WTC11 (cell line): ENCODE measurements at regions not wholly inside any gene's neighbourhood (a gene's known extent, or its start where the extent isn't known, plus 50 kb on each side); places are given as distances from the start of the nearest gene placed in this dataset.

Experiments
- ATAC-seq: fragments of 200-7000 bp; cut with Tn5 transposase; 2 replicates; pipeline ENCODE4 v1.10.0; 2021; ENCODE audit warnings: mild to moderate bottlenecking, moderate library complexity
- CTCF ChIA-PET: fragments of 300-600 bp; sonication (Branson Sonifier 250); formaldehyde crosslinking; loops from one replicate; lab custom pipeline; 2021; ENCODE audit warnings: antibody characterized with exemption; lab: Charles Lee
- POLR2A ChIA-PET: fragments of 350-600 bp; sonication (Branson Sonifier 250); formaldehyde crosslinking; loops from one replicate; lab custom pipeline; 2021; ENCODE audit warnings: antibody characterized with exemption; lab: Charles Lee
- DNase-seq: peaks from one replicate; pipeline ENCODE4 v3.0.0; 2021; ENCODE audit warnings: low spot score
- H3K27ac Mint-ChIP-seq: 2 replicates; pipeline ENCODE4 v1.8.0; 2021; ENCODE audit warnings: mixed read lengths
- H3K27me3 Mint-ChIP-seq: 2 replicates; pipeline ENCODE4 v1.8.0; 2021; ENCODE audit warnings: low read depth, mild to moderate bottlenecking, moderate library complexity, mixed read lengths
- H3K36me3 Mint-ChIP-seq: 2 replicates; pipeline ENCODE4 v1.8.0; 2021; ENCODE audit warnings: mixed read lengths
- H3K4me1 Mint-ChIP-seq: 2 replicates; pipeline ENCODE4 v1.8.0; 2022; ENCODE audit warnings: mixed read lengths
- H3K4me3 Mint-ChIP-seq: 2 replicates; pipeline ENCODE4 v1.8.0; 2021; ENCODE audit warnings: mild to moderate bottlenecking, moderate library complexity, mixed read lengths
- H3K9me3 Mint-ChIP-seq: 2 replicates; pipeline ENCODE4 v1.8.0; 2021; ENCODE audit warnings: mixed read lengths
- CBFB ChIP-seq: sonication (generic); formaldehyde crosslinking; IDR thresholded peaks from 2 replicates; pipeline ENCODE4 v1.8.1; 2022; ENCODE audit warnings: mild to moderate bottlenecking, low read depth, missing genetic modification reagents
- CREB1 ChIP-seq: sonication (generic); formaldehyde crosslinking; IDR thresholded peaks from 2 replicates; pipeline ENCODE4 v1.8.0; 2023; ENCODE audit warnings: mild to moderate bottlenecking, missing genetic modification reagents
- EMX1 ChIP-seq: fragments of 250-450 bp; sonication (Bioruptor Pico); IDR thresholded peaks from 2 replicates; pipeline ENCODE4 v1.8.0; 2021; ENCODE audit warnings: mild to moderate bottlenecking
- ETV6 ChIP-seq: sonication (generic); formaldehyde crosslinking; IDR thresholded peaks from 2 replicates; pipeline ENCODE4 v1.8.1; 2022; ENCODE audit warnings: mild to moderate bottlenecking, missing genetic modification reagents
- GABPB1 ChIP-seq: sonication (generic); formaldehyde crosslinking; IDR thresholded peaks from 2 replicates; pipeline ENCODE4 v1.8.1; 2023; ENCODE audit warnings: mild to moderate bottlenecking, missing genetic modification reagents
- GTF2I ChIP-seq: fragments of 250-450 bp; sonication (Bioruptor Pico); conservative IDR thresholded peaks from 2 replicates; pipeline ENCODE4 v1.4.0; 2021; ENCODE audit warnings: mild to moderate bottlenecking
- NFYB ChIP-seq: sonication (generic); formaldehyde crosslinking; conservative IDR thresholded peaks from 2 replicates; pipeline ENCODE4 v1.8.0; 2022; ENCODE audit warnings: low read depth, missing genetic modification reagents
- PRDM15 ChIP-seq: sonication (generic); formaldehyde crosslinking; IDR thresholded peaks from 2 replicates; pipeline ENCODE4 v1.8.0; 2022; ENCODE audit warnings: missing genetic modification reagents
- RORB ChIP-seq: fragments of 250-450 bp; sonication (Bioruptor Pico); IDR thresholded peaks from 2 replicates; pipeline ENCODE4 v1.9.0; 2021; ENCODE audit warnings: mild to moderate bottlenecking
- SMAD3 ChIP-seq: sonication (generic); formaldehyde crosslinking; IDR thresholded peaks from 2 replicates; pipeline ENCODE4 v1.8.0; 2022; ENCODE audit warnings: missing genetic modification reagents, mild to moderate bottlenecking, borderline replicate concordance
- SMAD4 ChIP-seq: sonication (generic); formaldehyde crosslinking; IDR thresholded peaks from 2 replicates; pipeline ENCODE4 v1.8.0; 2022; ENCODE audit warnings: mild to moderate bottlenecking, missing genetic modification reagents
- TP53 ChIP-seq: sonication (generic); formaldehyde crosslinking; IDR thresholded peaks from 2 replicates; pipeline ENCODE4 v1.8.1; 2023; ENCODE audit warnings: mild to moderate bottlenecking, missing genetic modification reagents
- ZBTB43 ChIP-seq: sonication (generic); formaldehyde crosslinking; IDR thresholded peaks from 2 replicates; pipeline ENCODE4 v1.8.1; 2023; ENCODE audit warnings: mild to moderate bottlenecking, missing genetic modification reagents
- ZNF138 ChIP-seq: sonication (generic); formaldehyde crosslinking; conservative IDR thresholded peaks from 2 replicates; pipeline ENCODE4 v1.8.1; 2022; ENCODE audit warnings: mild to moderate bottlenecking, moderate library complexity, missing genetic modification reagents
- TF ChIP-seq, protein P1 (sequence below): sonication (generic); formaldehyde crosslinking; IDR thresholded peaks from 2 replicates; pipeline ENCODE4 v1.8.1; 2022; ENCODE audit warnings: mild to moderate bottlenecking, moderate library complexity, missing genetic modification reagents
- TF ChIP-seq, protein P2 (sequence below): sonication (generic); formaldehyde crosslinking; IDR thresholded peaks from 2 replicates; pipeline ENCODE4 v1.8.0; 2022; ENCODE audit warnings: mild to moderate bottlenecking, missing genetic modification reagents
- TF ChIP-seq, protein P3 (sequence below): sonication (generic); formaldehyde crosslinking; IDR thresholded peaks from 2 replicates; pipeline ENCODE4 v1.8.0; 2023; ENCODE audit warnings: missing genetic modification reagents
- TF ChIP-seq, protein P4 (sequence below): sonication (generic); formaldehyde crosslinking; IDR thresholded peaks from 2 replicates; pipeline ENCODE4 v1.8.0; 2022; ENCODE audit warnings: mild to moderate bottlenecking, missing genetic modification reagents
- TF ChIP-seq, protein P5 (sequence below): sonication (generic); formaldehyde crosslinking; IDR thresholded peaks from 2 replicates; pipeline ENCODE4 v1.8.0; 2023; ENCODE audit warnings: mild to moderate bottlenecking, missing genetic modification reagents

- Mint-ChIP-seq H3K27me3 (no peaks in the 10 kb centered on the region; the same call in 1 of the 2 replicates), H3K36me3 (no peaks in the 10 kb centered on the region), H3K27ac (no peak overlapping the region), H3K4me3 (no peak overlapping the region), H3K9me3 (0 out of 2 replicates have a peak, but pooled peaks cover 3% of the 10 kb centered on the region), H3K4me1 (peaks cover 37% of the 10 kb centered on the region)
- TF ChIP-seq, protein P1, sequence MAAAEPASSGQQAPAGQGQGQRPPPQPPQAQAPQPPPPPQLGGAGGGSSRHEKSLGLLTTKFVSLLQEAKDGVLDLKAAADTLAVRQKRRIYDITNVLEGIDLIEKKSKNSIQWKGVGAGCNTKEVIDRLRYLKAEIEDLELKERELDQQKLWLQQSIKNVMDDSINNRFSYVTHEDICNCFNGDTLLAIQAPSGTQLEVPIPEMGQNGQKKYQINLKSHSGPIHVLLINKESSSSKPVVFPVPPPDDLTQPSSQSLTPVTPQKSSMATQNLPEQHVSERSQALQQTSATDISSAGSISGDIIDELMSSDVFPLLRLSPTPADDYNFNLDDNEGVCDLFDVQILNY: no peak
- TF ChIP-seq, protein P2, sequence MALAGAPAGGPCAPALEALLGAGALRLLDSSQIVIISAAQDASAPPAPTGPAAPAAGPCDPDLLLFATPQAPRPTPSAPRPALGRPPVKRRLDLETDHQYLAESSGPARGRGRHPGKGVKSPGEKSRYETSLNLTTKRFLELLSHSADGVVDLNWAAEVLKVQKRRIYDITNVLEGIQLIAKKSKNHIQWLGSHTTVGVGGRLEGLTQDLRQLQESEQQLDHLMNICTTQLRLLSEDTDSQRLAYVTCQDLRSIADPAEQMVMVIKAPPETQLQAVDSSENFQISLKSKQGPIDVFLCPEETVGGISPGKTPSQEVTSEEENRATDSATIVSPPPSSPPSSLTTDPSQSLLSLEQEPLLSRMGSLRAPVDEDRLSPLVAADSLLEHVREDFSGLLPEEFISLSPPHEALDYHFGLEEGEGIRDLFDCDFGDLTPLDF (CRISPR knock-in tag): no peak
- TF ChIP-seq ZNF138 (CRISPR knock-in tag): no peak
- no peak for TF ChIP-seq PRDM15 (CRISPR knock-in tag)
- no peak for TF ChIP-seq ZBTB43 (CRISPR knock-in tag)
- TF ChIP-seq CBFB (CRISPR knock-in tag): no peak
- TF ChIP-seq GABPB1 (CRISPR knock-in tag): no peak
- no peak for TF ChIP-seq EMX1 (CRISPR knock-in tag)
- TF ChIP-seq NFYB (CRISPR knock-in tag): no peak
- no peak for TF ChIP-seq GTF2I (CRISPR knock-in tag)
- TF ChIP-seq TP53: no peak
- TF ChIP-seq SMAD4 (CRISPR knock-in tag): no peak
- no peak for TF ChIP-seq CREB1
- TF ChIP-seq SMAD3: no peak
- TF ChIP-seq, protein P3, sequence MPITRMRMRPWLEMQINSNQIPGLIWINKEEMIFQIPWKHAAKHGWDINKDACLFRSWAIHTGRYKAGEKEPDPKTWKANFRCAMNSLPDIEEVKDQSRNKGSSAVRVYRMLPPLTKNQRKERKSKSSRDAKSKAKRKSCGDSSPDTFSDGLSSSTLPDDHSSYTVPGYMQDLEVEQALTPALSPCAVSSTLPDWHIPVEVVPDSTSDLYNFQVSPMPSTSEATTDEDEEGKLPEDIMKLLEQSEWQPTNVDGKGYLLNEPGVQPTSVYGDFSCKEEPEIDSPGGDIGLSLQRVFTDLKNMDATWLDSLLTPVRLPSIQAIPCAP (CRISPR knock-in tag): no peak
- TF ChIP-seq ETV6: no peak
- TF ChIP-seq, protein P4, sequence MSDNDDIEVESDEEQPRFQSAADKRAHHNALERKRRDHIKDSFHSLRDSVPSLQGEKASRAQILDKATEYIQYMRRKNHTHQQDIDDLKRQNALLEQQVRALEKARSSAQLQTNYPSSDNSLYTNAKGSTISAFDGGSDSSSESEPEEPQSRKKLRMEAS (CRISPR knock-in tag): no peak
- TF ChIP-seq RORB (CRISPR knock-in tag): no peak
- TF ChIP-seq, protein P5, sequence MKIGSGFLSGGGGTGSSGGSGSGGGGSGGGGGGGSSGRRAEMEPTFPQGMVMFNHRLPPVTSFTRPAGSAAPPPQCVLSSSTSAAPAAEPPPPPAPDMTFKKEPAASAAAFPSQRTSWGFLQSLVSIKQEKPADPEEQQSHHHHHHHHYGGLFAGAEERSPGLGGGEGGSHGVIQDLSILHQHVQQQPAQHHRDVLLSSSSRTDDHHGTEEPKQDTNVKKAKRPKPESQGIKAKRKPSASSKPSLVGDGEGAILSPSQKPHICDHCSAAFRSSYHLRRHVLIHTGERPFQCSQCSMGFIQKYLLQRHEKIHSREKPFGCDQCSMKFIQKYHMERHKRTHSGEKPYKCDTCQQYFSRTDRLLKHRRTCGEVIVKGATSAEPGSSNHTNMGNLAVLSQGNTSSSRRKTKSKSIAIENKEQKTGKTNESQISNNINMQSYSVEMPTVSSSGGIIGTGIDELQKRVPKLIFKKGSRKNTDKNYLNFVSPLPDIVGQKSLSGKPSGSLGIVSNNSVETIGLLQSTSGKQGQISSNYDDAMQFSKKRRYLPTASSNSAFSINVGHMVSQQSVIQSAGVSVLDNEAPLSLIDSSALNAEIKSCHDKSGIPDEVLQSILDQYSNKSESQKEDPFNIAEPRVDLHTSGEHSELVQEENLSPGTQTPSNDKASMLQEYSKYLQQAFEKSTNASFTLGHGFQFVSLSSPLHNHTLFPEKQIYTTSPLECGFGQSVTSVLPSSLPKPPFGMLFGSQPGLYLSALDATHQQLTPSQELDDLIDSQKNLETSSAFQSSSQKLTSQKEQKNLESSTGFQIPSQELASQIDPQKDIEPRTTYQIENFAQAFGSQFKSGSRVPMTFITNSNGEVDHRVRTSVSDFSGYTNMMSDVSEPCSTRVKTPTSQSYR (CRISPR knock-in tag): no peak
- ChIA-PET CTCF (no interaction called here), POLR2A (no interaction called here)
- ATAC-seq (no peak), DNase-seq (no peak)
These were observed 515.9 kb upstream of the TBX3 start for GRCh38 chr12:115199831-115200230.
